ENCODE measurements at regions not wholly inside any gene's neighbourhood (a gene's known extent, or its start where the extent isn't known, plus 50 kb on each side); places are given as distances from the start of the nearest gene placed in this dataset.

- no peak for FAIRE-seq
Measured at GRCh38 chr6:19042420-19042819, 655.3 kb downstream of the RNF144B start.

- no peak for FAIRE-seq
Measured at GRCh38 chr6:19050765-19051164, 663.6 kb downstream of the RNF144B start.

GRCh38 chr6:19052219-19052618, 665.1 kb downstream of the RNF144B start:
- FAIRE-seq, result no peak

- no peak for FAIRE-seq
Measured at GRCh38 chr6:19059102-19059501, 672.0 kb downstream of the RNF144B start.

GRCh38 chr6:19067165-19067564, 680.0 kb downstream of the RNF144B start:
- FAIRE-seq, result no peak

- FAIRE-seq, result no peak
Measured at GRCh38 chr6:19070520-19070919, 683.4 kb downstream of the RNF144B start.

GRCh38 chr6:19083801-19084200, 696.7 kb downstream of the RNF144B start:
- no peak for FAIRE-seq

- FAIRE-seq, result no peak
Measured at GRCh38 chr6:19086480-19086879, 699.3 kb downstream of the RNF144B start.

- no peak for FAIRE-seq
Measured at GRCh38 chr6:19087296-19087695, 700.1 kb downstream of the RNF144B start.

- no peak for FAIRE-seq
Measured at GRCh38 chr6:19087897-19088296, 700.7 kb downstream of the RNF144B start.

- no peak for FAIRE-seq
Measured at GRCh38 chr6:19100752-19101151, 713.6 kb downstream of the RNF144B start.

- no peak for FAIRE-seq
Measured at GRCh38 chr6:19102936-19103335, 715.8 kb downstream of the RNF144B start.

- no peak for FAIRE-seq
Measured at GRCh38 chr6:19107468-19107867, 720.3 kb downstream of the RNF144B start.

- no peak for FAIRE-seq
Measured at GRCh38 chr6:19121521-19121920, 715.6 kb upstream of the ID4 start.

GRCh38 chr6:19127081-19127480, 710.1 kb upstream of the ID4 start:
- no peak for FAIRE-seq

- FAIRE-seq, result no peak
Measured at GRCh38 chr6:19128701-19129100, 708.5 kb upstream of the ID4 start.

GRCh38 chr6:19135706-19136105, 701.5 kb upstream of the ID4 start:
- no peak for FAIRE-seq

- FAIRE-seq, result no peak
Measured at GRCh38 chr6:19137505-19137904, 699.7 kb upstream of the ID4 start.

- no peak for FAIRE-seq
Measured at GRCh38 chr6:19142275-19142674, 694.9 kb upstream of the ID4 start.

GRCh38 chr6:19150307-19150706, 686.9 kb upstream of the ID4 start:
- FAIRE-seq, result no peak

- FAIRE-seq, result no peak
Measured at GRCh38 chr6:19153270-19153980, 683.7 kb upstream of the ID4 start.

- no peak for FAIRE-seq
Measured at GRCh38 chr6:19153981-19154295, 683.2 kb upstream of the ID4 start.

GRCh38 chr6:19156443-19156842, 680.7 kb upstream of the ID4 start:
- FAIRE-seq, result no peak

GRCh38 chr6:19157486-19157885, 679.7 kb upstream of the ID4 start:
- no peak for FAIRE-seq

GRCh38 chr6:19158586-19158985, 678.6 kb upstream of the ID4 start:
- no peak for FAIRE-seq

GRCh38 chr6:19159089-19159488, 678.1 kb upstream of the ID4 start:
- FAIRE-seq, result no peak
